OCI-LY3 (cell line): ENCODE measurements at regions not wholly inside any gene's neighbourhood (a gene's known extent, or its start where the extent isn't known, plus 50 kb on each side); places are given as distances from the start of the nearest gene placed in this dataset.

Experiments used
- CTCF ChIP-seq: fragments of 200-600, 300-600 bp; sonication (generic); IDR thresholded peaks from 2 replicates; pipeline ENCODE4 v1.5.1; 2014; ENCODE audit warnings: antibody characterized with exemption, low read length, low read depth
- EZH2phosphoT487 ChIP-seq: fragments of 200-600 bp; shearing (Covaris generic); IDR thresholded peaks from 2 replicates; pipeline ENCODE4 v1.6.1; 2018; ENCODE audit warnings: antibody characterized with exemption, mixed run types, low read depth

DNA sequence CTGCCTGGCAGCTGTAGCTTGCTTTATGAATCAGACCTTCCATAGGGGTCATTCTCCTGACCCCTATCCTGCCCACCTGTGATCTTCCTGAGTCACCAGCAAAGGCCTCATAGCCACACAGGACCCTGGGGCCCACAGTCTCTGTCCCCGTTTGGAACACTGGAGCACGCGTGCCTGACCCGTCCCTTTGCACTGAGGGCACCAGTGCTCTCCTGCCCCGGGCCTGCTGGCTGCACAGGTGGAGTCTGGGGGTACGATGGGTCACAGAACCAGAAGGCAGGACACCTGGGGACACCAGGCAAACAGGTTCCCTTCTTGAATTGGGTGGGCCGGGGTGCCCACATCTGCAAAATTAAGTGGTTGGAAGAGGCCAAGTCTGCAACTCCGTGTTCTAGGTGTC, 97.2 kb downstream of the CPZ start:
- TF ChIP-seq CTCF (no peak), EZH2phosphoT487 (no peak)
